Fibroblast of skin of left biceps (primary cell): ENCODE measurements at regions not wholly inside any gene's neighbourhood (a gene's known extent, or its start where the extent isn't known, plus 50 kb on each side); places are given as distances from the start of the nearest gene placed in this dataset.
A peak's percentile ranks its signal among the peaks of the same experiment; 100 is the strongest.

Experiments
- DNase-seq, 2 experiments: peaks; one replicate each; pipeline ENCODE4 v3.0.0-alpha.2; 2013; ENCODE audit warnings: low read depth in 2 of 2

GRCh38 chr6:79864421-79864820 is 82.9 kb downstream of the ELOVL4 start:
- DNase-seq = no peak

DNA sequence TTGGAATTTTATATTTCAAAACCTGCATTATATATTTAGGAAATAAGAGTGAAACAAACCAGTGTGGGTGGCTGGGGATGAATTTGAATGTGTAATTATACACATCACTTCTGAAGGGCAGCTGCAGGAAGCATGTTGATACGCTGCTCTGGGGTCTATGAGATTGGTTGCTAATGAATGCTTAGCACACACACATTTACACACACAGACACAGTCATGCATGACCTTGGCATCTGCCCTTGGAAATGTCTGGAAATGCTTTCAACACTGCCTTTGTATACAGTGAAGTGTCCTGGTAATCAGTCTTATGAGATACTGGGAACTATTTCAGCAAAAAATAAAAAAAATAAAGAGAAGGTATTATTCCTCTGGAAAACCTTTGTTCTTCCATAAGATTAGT is 83.4 kb downstream of the ELOVL4 start:
- no peak for DNase-seq

GRCh38 chr6:79863566-79863965 is 83.8 kb downstream of the ELOVL4 start:
- no peak for DNase-seq

- no peak for DNase-seq
Observed at GRCh38 chr6:79862711-79863110, 84.6 kb downstream of the ELOVL4 start.

- no peak for DNase-seq
Observed at GRCh38 chr6:79862126-79862525, 85.2 kb downstream of the ELOVL4 start.

GRCh38 chr6:79861023-79861422 is 86.3 kb downstream of the ELOVL4 start:
- DNase-seq = no peak

GRCh38 chr6:79847426-79847825 is 99.9 kb downstream of the ELOVL4 start:
- DNase-seq = no peak

GRCh38 chr6:79842376-79843040 is 104.8 kb downstream of the ELOVL4 start:
- DNase-seq = no peak

DNA sequence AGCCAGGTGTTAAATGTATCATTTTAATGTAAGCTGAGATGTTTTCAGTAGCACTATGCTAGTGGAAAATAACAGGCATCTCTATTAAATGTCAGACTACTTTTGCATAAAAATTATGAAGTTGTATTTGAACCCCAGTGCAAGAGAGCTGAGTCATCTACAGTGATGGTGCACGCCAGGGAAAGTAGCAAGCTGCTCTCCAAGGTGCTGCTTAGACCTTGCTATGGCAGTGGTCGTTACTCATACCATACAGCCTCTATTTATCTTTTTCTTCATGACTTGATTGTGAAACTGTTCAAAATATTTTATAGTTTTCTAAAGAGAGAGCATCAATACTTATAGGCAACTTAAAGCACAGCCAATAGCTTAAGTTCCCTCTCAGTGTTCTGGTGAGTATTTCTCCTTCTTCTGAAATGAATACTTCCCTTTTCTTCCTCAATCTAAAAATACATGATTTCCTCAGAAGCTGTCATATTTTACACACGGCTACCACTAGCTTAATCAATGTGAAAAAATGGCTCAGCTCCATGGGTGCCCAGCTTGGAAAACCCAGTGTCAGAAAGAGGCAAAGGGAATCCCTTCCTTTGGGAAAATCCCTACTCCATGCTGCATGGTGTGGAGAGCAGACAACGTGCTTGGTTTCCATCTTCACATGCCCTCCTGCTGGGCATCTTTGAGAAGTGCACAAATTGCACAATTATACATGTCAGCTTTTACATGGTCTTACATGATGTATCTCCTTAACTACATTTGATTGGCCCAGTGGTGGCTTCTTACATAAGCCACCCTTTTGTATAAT is 105.6 kb downstream of the ELOVL4 start:
- DNase-seq = no peak

DNA sequence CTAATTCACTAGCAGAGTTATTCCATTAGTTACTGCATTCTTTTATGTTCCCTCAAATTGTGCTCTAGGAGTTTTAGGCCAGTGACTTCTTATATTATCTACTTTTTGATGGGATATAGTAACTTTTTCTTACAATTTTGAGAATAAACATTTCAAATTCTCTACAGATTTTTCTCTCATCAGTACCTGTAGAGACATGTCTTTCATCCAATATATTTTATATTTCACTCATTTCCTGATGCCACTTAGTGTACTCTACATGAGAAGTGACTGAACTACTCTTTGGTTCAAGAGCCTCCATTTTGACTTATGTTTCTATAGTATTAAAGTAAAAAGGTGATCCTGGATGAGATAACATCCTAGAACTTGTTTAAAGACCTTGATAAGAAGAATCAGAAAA is 108.5 kb downstream of the ELOVL4 start:
- no peak for DNase-seq

GRCh38 chr6:79833964-79834284 is 113.4 kb downstream of the ELOVL4 start:
- DNase-seq = peak; percentile 76 to 85

DNA sequence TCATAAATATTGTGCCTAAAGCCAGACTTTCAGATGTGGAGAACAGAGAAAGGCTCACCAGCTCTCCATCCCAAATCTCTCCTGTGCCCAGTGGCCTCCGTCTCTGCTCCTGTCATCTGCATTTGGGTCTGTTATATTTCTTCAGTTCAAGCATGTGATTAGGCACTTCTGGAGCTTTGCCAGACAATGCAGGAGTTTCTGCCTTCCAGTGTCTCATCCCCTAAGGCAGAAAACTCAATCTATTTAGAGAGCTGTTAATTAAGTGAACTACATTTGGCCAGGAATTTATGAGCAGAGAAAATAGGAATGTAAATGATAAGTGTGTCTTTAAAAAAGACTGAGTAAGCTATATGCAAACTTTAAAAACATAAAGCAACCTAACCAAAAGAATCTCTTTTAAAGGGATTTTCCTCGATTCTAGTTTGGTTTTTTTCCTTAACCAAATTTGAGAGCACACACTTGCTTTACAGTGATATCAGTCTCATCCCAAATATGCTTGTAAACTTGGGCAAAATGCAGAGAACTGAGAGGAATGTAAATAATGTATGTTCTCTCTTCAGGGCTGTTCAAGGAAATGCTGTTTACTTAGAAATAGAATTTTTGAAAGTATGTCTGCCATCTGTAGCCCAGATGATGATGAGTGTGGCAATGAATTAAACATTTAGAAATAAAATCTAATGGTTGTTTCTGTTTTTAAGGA is 113.9 kb downstream of the ELOVL4 start:
- DNase-seq = peak in 1 of 2 experiments; percentile 19

- no peak for DNase-seq
Observed at GRCh38 chr6:79832723-79833122, 114.6 kb downstream of the ELOVL4 start.

DNA sequence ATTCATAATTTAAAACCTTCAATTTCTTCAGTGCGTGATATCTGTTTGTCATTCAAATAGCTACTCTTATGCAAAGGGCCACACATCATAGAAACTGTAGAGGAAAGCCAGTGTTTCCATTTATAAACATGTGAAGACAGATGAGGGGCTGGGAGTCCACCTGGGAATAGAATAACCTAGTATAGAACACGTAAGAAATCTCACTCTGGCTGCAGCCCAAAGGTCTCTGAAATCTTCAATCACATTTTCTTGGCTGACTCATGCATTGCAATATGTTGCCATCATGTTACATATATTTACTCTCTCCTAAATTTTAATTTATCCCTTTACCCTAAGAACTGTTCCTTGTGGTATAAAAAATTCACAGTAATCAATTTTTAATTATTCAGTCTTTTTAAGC is 123.2 kb downstream of the ELOVL4 start:
- peak in 1 of 2 experiments; percentile 35 for DNase-seq

GRCh38 chr6:79821859-79822258 is 125.5 kb downstream of the ELOVL4 start:
- DNase-seq = no peak

- no peak for DNase-seq
Observed at GRCh38 chr6:79818471-79818870, 128.9 kb downstream of the ELOVL4 start.

DNA sequence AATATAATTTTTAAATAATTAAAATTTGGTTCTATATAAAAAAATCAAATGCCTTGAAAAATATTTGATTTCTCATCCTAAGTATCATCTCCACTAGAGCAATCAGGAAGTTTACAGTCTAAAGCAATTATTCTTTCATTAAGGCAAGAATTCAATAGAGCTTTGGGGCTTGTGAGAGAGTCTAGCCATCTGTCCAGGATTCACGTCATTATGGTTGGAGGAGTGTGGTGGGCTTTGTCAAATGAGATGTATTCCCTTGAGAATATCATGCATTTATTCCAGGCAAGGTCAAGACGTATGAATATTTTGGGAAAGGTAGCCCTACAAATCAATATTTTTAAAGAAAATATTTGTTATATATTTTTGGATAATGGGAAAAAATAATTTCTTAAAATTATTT is 132.4 kb downstream of the ELOVL4 start:
- DNase-seq = no peak

DNA sequence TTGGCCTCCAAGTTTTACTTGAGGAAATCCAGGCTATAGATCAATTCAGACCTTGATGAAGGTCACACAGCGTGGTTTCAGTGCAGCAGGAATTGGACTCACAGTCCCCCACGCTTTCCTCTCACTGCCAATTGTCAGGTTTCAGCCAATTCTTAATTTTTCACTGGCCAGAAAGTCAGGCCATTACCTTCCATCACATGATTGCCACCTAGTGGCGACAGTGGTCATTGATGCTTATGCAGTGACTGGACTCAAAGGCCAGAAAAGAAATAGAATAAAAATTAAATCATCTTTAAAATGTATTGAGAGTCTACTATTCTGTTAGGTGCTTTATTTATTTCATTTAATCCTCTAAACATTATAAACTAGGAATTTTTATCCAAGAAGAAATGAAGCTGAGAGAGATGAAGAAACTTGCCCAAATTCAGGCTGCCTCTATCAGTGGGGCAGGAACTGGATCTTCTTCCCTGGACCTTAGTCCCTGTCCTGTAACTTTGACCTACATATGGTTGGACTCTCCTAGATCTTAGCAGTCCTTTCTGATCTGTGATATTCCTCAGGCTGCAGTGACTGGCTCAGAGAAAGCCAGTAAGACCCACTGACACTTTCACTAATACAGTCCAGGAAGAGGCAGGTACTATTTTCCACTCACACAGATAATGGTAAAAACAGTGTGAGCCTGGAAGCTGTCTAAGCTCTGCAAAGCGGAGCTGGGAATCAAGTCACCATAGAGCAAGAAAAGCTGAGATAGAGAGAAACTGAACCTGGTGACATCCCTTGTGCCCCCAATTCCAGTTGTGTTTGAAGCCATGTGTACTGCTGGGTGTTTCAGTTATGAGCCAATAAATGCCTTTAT is 133.3 kb downstream of the ELOVL4 start:
- DNase-seq = peak in 1 of 2 experiments; percentile 20

DNA sequence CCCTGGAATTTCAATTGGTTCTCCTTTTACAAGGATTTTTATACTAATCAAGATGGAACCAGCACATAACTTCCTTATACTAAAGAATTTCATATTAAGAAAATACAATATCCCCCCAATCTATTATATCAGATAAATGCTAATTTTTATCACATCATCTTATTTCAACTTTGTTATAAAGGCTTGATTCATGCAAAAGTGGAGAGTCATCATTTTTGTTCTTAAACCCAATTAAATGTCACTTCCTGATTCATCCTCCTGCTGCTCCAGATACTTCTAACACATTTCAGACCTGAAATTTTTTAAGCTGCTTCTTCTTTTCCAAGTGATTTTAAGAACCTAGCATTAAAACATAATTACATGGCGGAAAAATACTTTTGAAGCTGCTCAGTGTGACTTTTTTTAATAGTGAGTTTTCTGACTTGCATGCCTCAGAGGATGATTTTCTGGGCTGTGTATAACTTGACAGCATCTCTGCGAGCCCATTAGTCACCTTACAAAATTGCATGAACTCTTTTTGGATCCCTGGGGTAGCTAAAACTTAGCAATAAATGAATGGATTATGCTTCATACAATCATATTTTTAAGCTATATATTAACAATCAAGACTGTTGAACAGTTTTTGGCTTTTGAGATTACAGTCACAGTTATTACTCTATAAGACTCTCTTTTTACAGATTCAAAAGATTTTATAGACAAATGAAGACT is 134.1 kb downstream of the ELOVL4 start:
- no peak for DNase-seq

DNA sequence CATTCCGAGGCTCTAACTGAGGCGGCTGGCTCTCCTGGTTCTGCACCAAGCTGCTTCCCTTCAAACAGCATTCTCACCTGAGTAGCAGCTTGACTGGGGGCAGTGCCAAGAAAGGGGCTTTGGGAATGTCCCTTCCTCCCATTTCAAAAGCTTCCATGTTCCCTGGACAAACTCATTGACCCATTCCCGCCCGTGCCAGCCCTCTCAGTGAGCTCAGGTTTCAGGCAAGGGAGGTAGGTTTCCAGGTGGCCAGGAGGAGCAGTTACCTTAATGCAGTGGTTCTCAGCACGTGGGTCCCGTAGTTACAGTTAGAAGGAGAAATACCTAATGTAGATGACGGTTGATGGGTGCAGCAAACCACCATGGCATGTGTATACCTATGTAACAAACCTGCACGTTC is 135.2 kb downstream of the ELOVL4 start:
- no peak for DNase-seq

DNA sequence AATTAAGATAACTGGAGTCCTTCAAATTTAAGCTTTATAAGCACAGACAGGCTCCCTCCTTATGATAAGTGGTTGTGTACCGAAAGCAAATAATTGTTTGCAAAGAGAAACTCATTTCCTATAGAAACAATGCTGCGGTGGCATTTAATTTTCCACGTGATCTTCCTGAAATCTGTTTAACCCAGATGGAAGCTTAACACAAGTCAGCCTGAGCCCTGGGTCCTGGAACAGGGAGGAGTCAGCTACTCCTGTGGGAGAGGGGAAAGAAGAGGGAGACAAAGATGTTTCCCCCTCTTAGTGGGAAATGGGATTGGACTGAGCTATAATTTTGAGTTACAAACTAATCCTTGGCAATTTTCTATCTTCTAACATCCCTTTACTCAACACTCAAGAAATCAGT is 136.5 kb downstream of the ELOVL4 start:
- no peak for DNase-seq
